ENCODE measurements at regions not wholly inside any gene's neighbourhood (a gene's known extent, or its start where the extent isn't known, plus 50 kb on each side); places are given as distances from the start of the nearest gene placed in this dataset.

DNA sequence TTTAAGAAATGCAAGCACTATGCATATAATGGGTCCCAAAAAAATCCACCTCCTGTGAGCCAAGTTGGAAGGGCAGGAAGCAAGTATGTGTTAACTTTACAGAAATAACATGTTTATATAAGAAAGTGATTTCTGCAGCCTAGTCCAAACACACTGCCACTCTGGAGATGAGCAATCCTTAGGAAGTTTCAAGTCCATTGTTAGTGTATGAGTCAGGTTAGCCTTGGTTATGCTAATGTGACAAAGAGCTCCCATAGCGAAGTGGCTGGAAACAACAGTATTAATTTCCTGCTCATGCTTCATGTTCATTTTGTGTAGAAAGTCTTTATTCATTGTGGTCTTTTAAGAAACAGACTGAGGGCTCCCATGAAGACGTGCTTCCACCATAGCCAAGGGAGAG lies 121.4 kb downstream of the TBXT start:
- DNase-seq, result no peak

DNA sequence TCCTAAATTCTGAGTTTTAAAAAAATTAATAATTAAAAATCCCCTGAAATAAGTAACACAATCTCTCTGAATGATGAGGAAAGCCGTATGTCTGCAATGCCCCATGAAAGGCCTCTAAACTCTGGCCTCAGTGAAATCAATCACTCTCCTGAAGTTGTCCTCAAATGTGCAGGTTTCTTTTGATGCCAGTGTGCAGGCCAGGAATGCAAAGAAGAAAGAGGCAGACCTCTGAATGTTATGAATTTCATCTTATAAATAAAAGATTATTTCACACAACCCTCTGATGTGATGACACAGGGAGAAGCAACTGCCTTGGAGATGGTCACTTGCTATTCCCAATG lies 121.8 kb downstream of the TBXT start:
- DNase-seq, result no peak

DNA sequence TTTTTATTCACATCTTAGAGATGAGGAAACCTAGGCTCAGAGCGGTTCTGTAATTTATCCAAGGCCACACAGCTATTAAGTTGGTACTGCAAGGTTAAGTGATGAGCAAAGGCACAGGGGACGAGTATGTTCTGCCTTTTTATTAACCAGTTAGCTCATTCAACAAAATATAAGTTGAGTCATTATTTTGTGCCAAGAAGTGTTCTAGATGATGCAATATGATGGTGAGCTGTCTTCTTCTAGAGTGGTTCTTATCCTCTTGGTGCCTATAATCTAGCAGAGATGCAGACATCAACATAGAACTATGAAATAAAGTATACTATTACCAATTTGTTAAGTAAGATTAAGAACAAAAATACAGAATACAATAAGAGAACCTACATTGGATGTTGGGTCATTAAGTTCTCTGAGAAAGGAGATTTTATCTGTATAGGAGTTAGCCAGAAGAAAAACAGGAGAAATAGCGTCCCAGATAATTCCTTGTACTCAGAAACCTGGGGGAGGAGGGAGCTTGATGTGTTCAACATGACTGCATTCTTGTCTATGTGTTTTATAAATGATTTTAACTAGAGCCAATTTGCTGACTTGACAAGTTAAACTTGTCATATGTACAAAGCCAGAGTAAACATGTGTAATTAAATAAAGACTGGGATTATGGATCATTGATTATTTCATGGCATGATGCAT lies 122.3 kb downstream of the TBXT start:
- DNase-seq, result no peak

GRCh38 chr6:166041277-166041676 lies 126.4 kb downstream of the TBXT start:
- no peak for DNase-seq

DNA sequence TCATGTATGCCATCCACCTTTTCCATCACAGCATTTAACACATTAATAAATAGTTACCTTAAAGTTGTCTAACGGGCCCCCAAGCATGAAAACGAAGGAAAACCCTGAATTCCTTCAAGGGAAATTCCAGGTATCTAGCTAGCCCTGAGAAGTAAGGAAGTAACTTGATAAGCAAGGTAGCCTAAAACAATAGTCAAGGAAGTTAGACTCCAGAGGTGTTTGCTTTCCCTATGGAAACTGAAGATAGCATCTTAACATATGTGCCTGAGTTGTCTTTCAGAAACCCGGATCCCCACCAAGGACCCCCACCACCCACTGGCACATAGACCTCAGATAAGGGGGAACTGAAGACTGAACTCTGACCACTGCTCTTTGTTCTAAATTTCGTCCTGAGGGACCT lies 127.4 kb downstream of the TBXT start:
- no peak for DNase-seq

- no peak for DNase-seq
Observed at GRCh38 chr6:166036316-166037095, 131.1 kb downstream of the TBXT start.

- no peak for DNase-seq
Observed at GRCh38 chr6:166032366-166033200, 135.1 kb downstream of the TBXT start.

GRCh38 chr6:166031275-166031674 lies 136.4 kb downstream of the TBXT start:
- DNase-seq, result no peak

GRCh38 chr6:166029506-166029905 lies 138.1 kb downstream of the TBXT start:
- DNase-seq, result no peak

DNA sequence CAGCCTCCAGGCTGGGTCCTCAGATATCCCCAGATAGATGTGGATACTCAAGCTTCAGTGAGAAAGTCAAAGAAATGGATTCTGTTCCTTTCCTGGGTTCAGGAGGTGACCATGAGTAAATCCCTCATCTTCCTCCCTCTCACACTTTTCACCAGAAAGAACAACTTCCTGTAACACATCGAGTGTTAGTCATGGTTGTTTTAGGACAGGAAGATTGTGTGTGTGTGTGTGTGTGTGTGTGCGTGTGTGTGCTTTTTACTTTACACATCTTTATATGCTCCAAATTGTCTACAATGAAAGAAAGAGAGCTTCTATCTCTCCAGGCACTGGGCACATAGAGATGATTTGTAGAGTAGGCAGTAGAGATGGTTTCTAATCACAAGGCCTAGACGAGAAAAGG lies 139.9 kb downstream of the TBXT start:
- no peak for DNase-seq

DNA sequence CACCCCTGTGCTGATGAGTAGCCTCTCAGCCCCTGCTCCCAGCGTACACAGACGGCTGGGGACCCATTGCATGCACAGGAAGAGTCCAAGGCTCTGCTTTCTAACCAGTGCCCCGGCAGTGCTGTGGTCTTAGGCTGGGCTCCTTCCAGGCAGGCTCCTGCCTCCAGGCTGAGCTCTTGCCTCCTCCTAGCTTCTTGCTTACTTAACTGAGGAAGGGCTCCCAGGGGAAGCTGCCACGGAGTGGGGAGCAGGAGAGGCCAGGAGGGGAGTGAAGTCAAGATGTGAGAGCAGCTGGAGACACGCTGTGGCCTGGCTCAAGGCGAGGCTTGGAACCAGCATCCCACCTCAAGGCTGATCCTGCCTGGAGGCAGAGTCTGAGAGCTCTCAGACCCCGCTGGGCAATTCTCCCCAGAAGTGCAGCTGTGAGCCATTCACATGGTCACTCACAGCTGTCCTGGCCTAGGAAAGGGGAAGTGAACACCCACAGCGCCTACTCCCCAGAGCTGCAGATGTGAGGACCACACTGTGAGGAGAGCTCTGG lies 141.0 kb downstream of the TBXT start:
- no peak for DNase-seq

DNA sequence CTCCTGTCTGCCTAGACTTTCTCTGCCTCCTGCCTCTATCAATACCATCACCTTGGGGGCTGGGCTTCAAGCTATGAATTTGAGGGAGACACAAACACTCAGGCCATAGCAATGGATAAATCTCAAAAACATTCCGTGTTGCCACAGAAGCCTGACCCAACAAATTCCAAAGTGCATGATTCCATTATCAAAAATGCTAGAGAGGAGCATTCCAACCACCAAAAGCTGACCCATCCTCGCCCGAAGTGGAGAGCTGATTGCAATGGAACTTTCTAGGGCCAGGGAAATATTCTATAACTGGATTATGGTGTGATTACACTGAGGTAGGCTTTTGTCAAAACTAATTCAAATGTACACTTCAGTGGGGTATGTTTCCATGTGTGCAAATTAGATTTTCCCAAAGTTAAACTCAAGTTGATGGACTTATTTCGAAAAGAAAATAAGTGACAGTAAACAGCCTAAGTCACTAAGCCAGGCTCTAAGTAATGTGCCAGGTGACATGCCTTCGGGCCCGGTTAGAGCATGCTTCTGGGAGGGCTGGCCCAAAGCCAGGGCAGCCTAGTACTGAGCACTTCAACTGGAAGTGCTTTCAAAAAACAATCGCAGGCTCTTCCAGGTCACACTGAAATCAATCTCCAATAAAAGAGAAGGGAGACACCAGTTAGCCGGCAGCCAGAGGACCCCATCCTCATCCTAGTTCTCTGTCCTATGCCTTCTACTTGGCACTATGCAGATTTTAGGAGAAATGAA lies 142.3 kb downstream of the TBXT start:
- peak; percentile 80 for DNase-seq

DNA sequence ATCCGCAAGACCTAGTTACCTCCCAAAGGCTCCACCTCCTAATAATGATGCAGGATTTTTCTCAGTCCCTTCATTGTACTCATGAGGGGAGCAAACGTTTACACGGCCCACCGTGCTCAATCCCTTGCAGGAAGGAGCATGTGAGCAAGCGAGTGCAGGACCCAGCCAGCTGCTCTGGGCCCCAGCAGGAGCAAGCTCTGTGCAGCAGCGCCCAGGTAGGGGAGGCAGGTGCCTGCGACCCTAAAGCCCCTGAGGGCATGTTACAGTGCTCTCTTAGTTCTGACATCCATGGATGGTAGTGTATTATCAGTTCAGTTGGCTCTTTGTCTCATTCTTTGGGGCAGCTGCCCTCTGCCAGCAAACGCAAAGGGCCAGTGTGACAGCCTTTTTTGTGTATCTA lies 143.4 kb downstream of the TBXT start:
- DNase-seq, result no peak

DNA sequence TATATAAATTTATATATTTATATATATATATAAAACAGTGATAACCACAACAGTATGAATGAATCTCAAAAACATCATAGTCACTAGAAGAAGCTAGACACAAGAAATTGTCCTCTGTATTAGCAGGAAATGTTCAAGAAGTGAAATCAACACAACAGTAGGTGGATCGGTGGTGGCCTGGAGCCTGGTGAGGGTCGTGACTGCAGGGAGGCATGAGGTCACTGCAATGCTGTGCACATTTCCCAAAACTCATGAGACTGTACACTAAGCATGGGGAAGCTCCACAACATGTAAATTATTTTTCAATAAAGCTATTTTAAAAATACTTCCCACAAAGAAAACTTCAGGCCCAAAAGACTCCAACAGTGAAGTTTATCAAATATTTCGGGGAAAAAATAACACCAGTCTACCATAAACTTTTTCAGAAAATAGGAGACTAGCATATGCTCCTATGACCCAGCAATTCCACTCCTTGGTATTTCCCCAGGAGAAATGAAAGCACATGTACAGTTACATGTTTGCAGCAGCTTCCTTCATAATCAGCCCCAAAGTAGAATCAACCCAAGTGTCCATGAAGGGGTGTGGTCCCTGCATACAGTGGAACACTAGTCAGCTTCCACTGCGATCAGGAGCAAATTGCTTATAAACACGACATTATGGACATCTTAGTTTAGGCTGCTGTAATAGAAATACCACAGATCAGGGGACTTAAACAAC lies 144.2 kb downstream of the TBXT start:
- DNase-seq, result no peak

GRCh38 chr6:166021429-166021828 lies 146.2 kb downstream of the TBXT start:
- DNase-seq, result no peak

- no peak for DNase-seq
Observed at GRCh38 chr6:166019214-166019613, 148.4 kb downstream of the TBXT start.

DNA sequence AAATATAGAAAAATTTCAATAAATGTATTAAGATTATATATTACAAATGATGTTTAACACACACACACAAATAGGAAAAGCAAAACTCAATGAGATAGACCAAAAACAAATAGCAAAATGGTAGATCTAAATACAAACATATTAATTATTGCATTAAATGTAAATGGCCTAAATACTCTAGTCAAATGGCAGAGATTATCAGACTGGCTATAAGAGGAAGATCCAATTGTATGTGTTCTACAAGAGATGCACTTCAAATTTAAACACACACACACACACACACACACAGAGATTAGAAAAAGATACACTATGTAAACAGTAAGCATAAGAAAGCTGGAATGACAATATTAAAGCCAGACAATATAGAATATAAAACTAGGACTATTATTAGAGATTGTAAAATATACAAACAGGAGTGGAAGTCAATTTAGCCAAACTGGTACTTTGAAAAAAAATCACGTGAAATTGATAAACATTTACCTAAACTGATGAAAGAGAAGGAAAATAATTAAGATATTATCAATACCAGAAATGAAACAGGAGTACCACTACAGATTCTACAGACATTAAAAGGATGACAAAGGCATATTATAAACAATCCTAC lies 150.5 kb downstream of the TBXT start:
- DNase-seq, result no peak

- no peak for DNase-seq
Observed at GRCh38 chr6:166014966-166015365, 152.7 kb downstream of the TBXT start.

- DNase-seq, result no peak
Observed at GRCh38 chr6:166010136-166010960, 157.3 kb downstream of the TBXT start.

GRCh38 chr6:166009385-166010031 lies 158.1 kb downstream of the TBXT start:
- peak; percentile 87 for DNase-seq
